BLaER1 treated with 17β-estradiol and CSF1 and Interleukin-3, amounts not matched to agents 10 nM and 100 nM (cell line): ENCODE measurements at regions not wholly inside any gene's neighbourhood (a gene's known extent, or its start where the extent isn't known, plus 50 kb on each side); places are given as distances from the start of the nearest gene placed in this dataset.

Source experiments
- H3K27ac ChIP-seq, 11 experiments: shearing (Covaris generic); formaldehyde crosslinking; 2 replicates each; pipeline ENCODE4 v1.8.1; 2022
- H3K27me3 ChIP-seq, 11 experiments: shearing (Covaris generic); formaldehyde crosslinking; 2 replicates each; pipeline ENCODE4 v1.8.1; 2022
- H3K36me3 ChIP-seq, 11 experiments: shearing (Covaris generic); formaldehyde crosslinking; 2 replicates each; pipeline ENCODE4 v1.8.1; 2022
- H3K4me1 ChIP-seq, 10 experiments: shearing (Covaris generic); formaldehyde crosslinking; 2 replicates each; pipeline ENCODE4 v1.8.1; 2022
- H3K4me2 ChIP-seq, 11 experiments: shearing (Covaris generic); formaldehyde crosslinking; 2 replicates each; pipeline ENCODE4 v1.8.1; 2022
- H3K4me3 ChIP-seq, 10 experiments: shearing (Covaris generic); formaldehyde crosslinking; 2 replicates each; pipeline ENCODE4 v1.8.1; 2022
- H3K9ac ChIP-seq, 11 experiments: shearing (Covaris generic); formaldehyde crosslinking; 2 replicates each; pipeline ENCODE4 v1.8.1; 2022
- H3K9me3 ChIP-seq, 11 experiments: shearing (Covaris generic); formaldehyde crosslinking; replicated peaks in 1 of 11; 2 replicates each; pipeline ENCODE4 v1.8.1; 2022
- H4K20me1 ChIP-seq, 11 experiments: shearing (Covaris generic); formaldehyde crosslinking; 2 replicates each; pipeline ENCODE4 v1.8.1; 2022
- Cebpa-rat ChIP-seq, 11 experiments: shearing (Covaris generic); IDR thresholded peaks; 2 replicates each; pipeline ENCODE4 v1.8.1; 2022

GRCh38 chr15:87135109-87135508 lies 1055.4 kb downstream of the AGBL1 start:
- no peak overlapping the region for H3K4me2 ChIP-seq
- H3K27me3 ChIP-seq, result no peaks in the 10 kb centered on the region
- H3K27ac ChIP-seq, result no peak overlapping the region
- no peaks in the 10 kb centered on the region for H4K20me1 ChIP-seq
- H3K4me1 ChIP-seq, result no peaks in the 10 kb centered on the region
- no peak for TF ChIP-seq Cebpa-rat (IDR thresholded peaks at IDR 0.05)
- H3K9me3 ChIP-seq, result no peaks in the 10 kb centered on the region
- no peaks in the 10 kb centered on the region for H3K36me3 ChIP-seq
- no peak overlapping the region for H3K4me3 ChIP-seq
- H3K9ac ChIP-seq, result no peak overlapping the region

DNA sequence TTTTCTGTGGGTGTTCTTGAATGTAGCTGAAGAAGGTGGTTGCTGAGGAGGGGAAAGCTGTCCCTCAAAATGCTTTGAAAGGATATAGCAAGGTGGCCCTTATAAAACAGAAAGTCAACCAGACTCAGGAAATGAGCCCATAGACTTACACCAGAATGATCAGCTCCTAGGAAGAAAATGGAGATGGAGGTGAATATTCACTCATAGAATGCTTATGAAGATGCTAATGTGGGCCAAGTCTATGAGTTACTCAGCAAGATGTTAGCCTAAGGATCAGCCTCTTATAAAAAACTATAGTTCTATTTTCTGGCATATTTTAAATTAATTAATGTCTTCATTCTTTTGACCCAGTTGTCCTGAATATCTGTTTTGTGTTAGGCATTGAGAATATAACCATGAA lies 1054.0 kb downstream of the AGBL1 start:
- Histone ChIP-seq H3K27ac (no peak overlapping the region), H3K9ac (no peak overlapping the region), H3K9me3 (no peaks in the 10 kb centered on the region), H4K20me1 (no peaks in the 10 kb centered on the region), H3K27me3 (no peaks in the 10 kb centered on the region), H3K4me2 (no peak overlapping the region), H3K4me3 (no peak overlapping the region), H3K36me3 (no peaks in the 10 kb centered on the region), H3K4me1 (no peaks in the 10 kb centered on the region)
- no peak for TF ChIP-seq Cebpa-rat (IDR thresholded peaks at IDR 0.05)

DNA sequence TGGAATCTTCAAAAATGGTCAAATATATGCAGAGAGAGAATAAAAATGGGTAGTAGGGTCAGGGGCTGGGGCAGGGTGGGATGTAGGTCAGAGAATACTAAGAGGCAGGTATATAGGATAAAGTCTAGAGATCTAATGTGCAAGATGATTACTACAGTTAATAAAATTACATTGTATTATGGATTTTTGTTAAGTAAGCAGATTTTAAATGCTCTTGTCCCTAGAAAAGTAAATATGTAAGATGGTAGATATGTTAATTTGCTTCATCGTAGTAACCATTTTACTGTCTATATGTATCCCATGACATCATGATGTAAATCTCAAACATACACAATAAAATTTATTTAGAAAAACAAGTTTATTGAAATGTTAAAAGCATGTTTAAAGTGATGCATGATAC lies 1051.4 kb downstream of the AGBL1 start:
- H3K36me3 ChIP-seq, result no peaks in the 10 kb centered on the region
- H3K9ac ChIP-seq, result no peak overlapping the region
- no peak overlapping the region for H3K4me2 ChIP-seq
- no peaks in the 10 kb centered on the region for H3K4me1 ChIP-seq
- H3K9me3 ChIP-seq, result no peaks in the 10 kb centered on the region
- no peaks in the 10 kb centered on the region for H4K20me1 ChIP-seq
- TF ChIP-seq Cebpa-rat (IDR thresholded peaks at IDR 0.05), result no peak
- no peak overlapping the region for H3K4me3 ChIP-seq
- H3K27ac ChIP-seq, result no peak overlapping the region
- no peaks in the 10 kb centered on the region for H3K27me3 ChIP-seq

GRCh38 chr15:87129916-87130315 lies 1050.2 kb downstream of the AGBL1 start:
- H3K9ac ChIP-seq, result no peak overlapping the region
- H3K36me3 ChIP-seq, result no peaks in the 10 kb centered on the region
- no peak for TF ChIP-seq Cebpa-rat (IDR thresholded peaks at IDR 0.05)
- H3K27ac ChIP-seq, result no peak overlapping the region
- H4K20me1 ChIP-seq, result no peaks in the 10 kb centered on the region
- no peaks in the 10 kb centered on the region for H3K4me1 ChIP-seq
- H3K27me3 ChIP-seq, result no peaks in the 10 kb centered on the region
- no peak overlapping the region for H3K4me3 ChIP-seq
- no peak overlapping the region for H3K4me2 ChIP-seq
- H3K9me3 ChIP-seq, result no peaks in the 10 kb centered on the region

GRCh38 chr15:87123676-87124382 lies 1044.2 kb downstream of the AGBL1 start:
- TF ChIP-seq Cebpa-rat (IDR thresholded peaks at IDR 0.05), result no peak
- H3K27ac ChIP-seq, result no peak overlapping the region
- H3K4me3 ChIP-seq, result no peak overlapping the region
- peaks cover 0 to 4% (median 0%) of the 10 kb centered on the region in 11 experiments; a peak in 2 of 22 replicates for H3K9me3 ChIP-seq
- no peaks in the 10 kb centered on the region for H3K27me3 ChIP-seq
- no peak overlapping the region for H3K4me2 ChIP-seq
- H3K9ac ChIP-seq, result no peak overlapping the region
- no peaks in the 10 kb centered on the region for H3K4me1 ChIP-seq
- no peaks in the 10 kb centered on the region for H4K20me1 ChIP-seq
- no peaks in the 10 kb centered on the region for H3K36me3 ChIP-seq

DNA sequence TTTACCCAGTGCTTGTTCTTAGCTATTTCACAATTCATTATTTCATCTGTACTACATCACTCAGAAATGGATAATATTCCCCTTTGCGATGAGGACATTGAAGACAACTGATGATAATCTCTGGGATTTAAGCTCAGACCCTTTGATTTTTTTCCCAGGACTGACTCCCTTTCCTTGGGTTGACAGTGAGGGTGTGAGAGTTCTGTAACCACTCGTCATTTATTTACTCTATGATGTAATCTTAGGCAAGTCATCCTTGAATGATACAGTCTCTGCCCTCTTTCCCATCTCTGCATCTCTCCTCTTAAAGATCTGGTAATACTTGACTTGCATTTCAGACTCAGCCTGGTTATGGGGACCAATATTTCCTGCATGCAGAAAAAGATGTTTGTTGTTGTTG lies 1041.7 kb downstream of the AGBL1 start:
- no peak for TF ChIP-seq Cebpa-rat (IDR thresholded peaks at IDR 0.05)
- no peaks in the 10 kb centered on the region for H3K36me3 ChIP-seq
- H3K4me2 ChIP-seq, result no peak overlapping the region
- no peaks in the 10 kb centered on the region for H4K20me1 ChIP-seq
- H3K4me3 ChIP-seq, result no peak overlapping the region
- H3K9ac ChIP-seq, result no peak overlapping the region
- H3K4me1 ChIP-seq, result no peaks in the 10 kb centered on the region
- no peak overlapping the region for H3K27ac ChIP-seq
- no peaks in the 10 kb centered on the region for H3K27me3 ChIP-seq
- H3K9me3 ChIP-seq, result peaks cover 0 to 4% (median 0%) of the 10 kb centered on the region in 11 experiments; a peak in 2 of 22 replicates

DNA sequence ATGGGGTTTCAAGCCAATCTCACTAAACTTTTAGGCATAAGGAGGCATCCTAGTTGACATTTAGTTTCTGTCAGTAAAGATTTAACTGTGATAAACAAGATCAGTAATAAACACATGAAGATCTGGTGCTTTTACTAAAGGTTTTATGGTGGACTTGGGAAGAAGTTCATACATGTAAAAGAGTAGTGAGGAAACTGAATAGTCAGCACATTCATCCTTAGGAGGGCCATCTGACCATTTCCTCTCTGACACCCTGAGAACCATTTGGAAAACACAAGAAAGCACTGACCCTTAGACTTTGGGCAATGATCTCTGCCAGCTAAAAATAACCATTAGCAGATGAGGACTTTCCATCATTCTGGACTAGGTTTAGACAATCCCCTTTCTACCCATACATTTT lies 1040.9 kb downstream of the AGBL1 start:
- no peaks in the 10 kb centered on the region for H3K27me3 ChIP-seq
- H3K36me3 ChIP-seq, result no peaks in the 10 kb centered on the region
- no peak for TF ChIP-seq Cebpa-rat (IDR thresholded peaks at IDR 0.05)
- H3K4me1 ChIP-seq, result no peaks in the 10 kb centered on the region
- no peak overlapping the region for H3K4me3 ChIP-seq
- H3K27ac ChIP-seq, result no peak overlapping the region
- no peaks in the 10 kb centered on the region for H4K20me1 ChIP-seq
- no peak overlapping the region for H3K9ac ChIP-seq
- peaks cover 0 to 4% (median 0%) of the 10 kb centered on the region in 11 experiments; a peak in 2 of 22 replicates for H3K9me3 ChIP-seq
- H3K4me2 ChIP-seq, result no peak overlapping the region

- TF ChIP-seq Cebpa-rat (IDR thresholded peaks at IDR 0.05), result no peak
- Histone ChIP-seq H3K27ac (no peak overlapping the region), H3K4me1 (no peaks in the 10 kb centered on the region), H3K4me3 (no peak overlapping the region), H3K9me3 (0 out of 22 replicates have a peak, but pooled peaks cover 0 to under 1% (median 0%) of the 10 kb centered on the region in 11 experiments), H3K4me2 (no peak overlapping the region), H3K36me3 (no peaks in the 10 kb centered on the region), H4K20me1 (no peaks in the 10 kb centered on the region), H3K9ac (no peak overlapping the region), H3K27me3 (no peaks in the 10 kb centered on the region)
Observed at GRCh38 chr15:87118846-87119245, 1039.2 kb downstream of the AGBL1 start.

DNA sequence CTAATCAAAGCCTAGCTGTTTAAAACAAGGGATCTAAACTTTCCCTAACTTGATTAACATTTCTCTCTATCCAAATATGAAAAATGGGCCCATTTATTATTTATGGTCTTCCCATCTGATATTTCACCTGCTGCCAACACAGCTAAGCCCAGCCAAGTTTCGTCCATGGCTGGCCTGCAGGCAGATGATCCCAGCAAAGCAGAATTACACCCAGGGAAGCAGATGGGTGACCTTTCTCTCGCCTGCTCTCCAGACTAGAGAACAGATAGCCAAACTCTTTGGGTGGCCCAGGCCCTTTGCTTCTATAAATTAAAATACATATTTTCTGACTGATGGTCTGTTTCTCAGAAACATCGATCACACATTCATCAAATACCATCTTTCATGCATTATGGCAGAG lies 1038.8 kb downstream of the AGBL1 start:
- no peaks in the 10 kb centered on the region for H3K36me3 ChIP-seq
- no peak overlapping the region for H3K4me3 ChIP-seq
- H4K20me1 ChIP-seq, result no peaks in the 10 kb centered on the region
- no peaks in the 10 kb centered on the region for H3K27me3 ChIP-seq
- no peak for TF ChIP-seq Cebpa-rat (IDR thresholded peaks at IDR 0.05)
- no peak overlapping the region for H3K27ac ChIP-seq
- H3K9ac ChIP-seq, result no peak overlapping the region
- no peaks in the 10 kb centered on the region for H3K9me3 ChIP-seq
- H3K4me1 ChIP-seq, result no peaks in the 10 kb centered on the region
- H3K4me2 ChIP-seq, result no peak overlapping the region

GRCh38 chr15:87115795-87116194 lies 1036.1 kb downstream of the AGBL1 start:
- H3K9ac ChIP-seq, result no peak overlapping the region
- no peaks in the 10 kb centered on the region for H3K9me3 ChIP-seq
- H4K20me1 ChIP-seq, result no peaks in the 10 kb centered on the region
- no peaks in the 10 kb centered on the region for H3K27me3 ChIP-seq
- H3K36me3 ChIP-seq, result no peaks in the 10 kb centered on the region
- TF ChIP-seq Cebpa-rat (IDR thresholded peaks at IDR 0.05), result no peak
- H3K4me3 ChIP-seq, result no peak overlapping the region
- no peaks in the 10 kb centered on the region for H3K4me1 ChIP-seq
- no peak overlapping the region for H3K27ac ChIP-seq
- no peak overlapping the region for H3K4me2 ChIP-seq
